Ishikawa (cell line): ENCODE measurements at regions not wholly inside any gene's neighbourhood (a gene's known extent, or its start where the extent isn't known, plus 50 kb on each side); places are given as distances from the start of the nearest gene placed in this dataset.
A peak's percentile ranks its signal among the peaks of the same experiment; 100 is the strongest.

Experiments
- CEBPB ChIP-seq: IDR thresholded peaks from 2 replicates; pipeline ENCODE4 v1.6.1; 2012
- CREB1 ChIP-seq: IDR thresholded peaks from 2 replicates; pipeline ENCODE4 v1.6.1; 2012; ENCODE audit warnings: low read depth
- EGR1 ChIP-seq: IDR thresholded peaks from 2 replicates; pipeline ENCODE4 v1.6.1; 2012
- EP300 ChIP-seq: IDR thresholded peaks from 2 replicates; pipeline ENCODE4 v1.6.1; 2012; ENCODE audit warnings: borderline replicate concordance
- FOXM1 ChIP-seq: IDR thresholded peaks from 2 replicates; pipeline ENCODE4 v1.6.1; 2012; ENCODE audit warnings: low read depth, borderline replicate concordance
- MAX ChIP-seq: IDR thresholded peaks from 2 replicates; pipeline ENCODE4 v1.6.1; 2012
- NFIC ChIP-seq: IDR thresholded peaks from 2 replicates; pipeline ENCODE4 v1.6.1; 2012
- RAD21 ChIP-seq: IDR thresholded peaks from 2 replicates; pipeline ENCODE4 v1.6.1; 2012; ENCODE audit warnings: low read depth
- REST ChIP-seq: IDR thresholded peaks from 2 replicates; pipeline ENCODE4 v1.6.1; 2012; ENCODE audit warnings: low read depth, mild to moderate bottlenecking
- TAF1 ChIP-seq: IDR thresholded peaks from 2 replicates; pipeline ENCODE4 v1.6.1; 2012; ENCODE audit warnings: low read depth, mild to moderate bottlenecking
- TCF12 ChIP-seq: IDR thresholded peaks from 2 replicates; pipeline ENCODE4 v1.6.1; 2012; ENCODE audit warnings: low read depth
- TEAD4 ChIP-seq: IDR thresholded peaks from 2 replicates; pipeline ENCODE4 v1.6.1; 2012
- USF1 ChIP-seq: IDR thresholded peaks from 2 replicates; pipeline ENCODE4 v1.6.1; 2012
- YY1 ChIP-seq: IDR thresholded peaks from 2 replicates; pipeline ENCODE4 v1.6.1; 2012; ENCODE audit warnings: low read depth
- ZBTB7A ChIP-seq: IDR thresholded peaks from 2 replicates; pipeline ENCODE4 v1.6.1; 2012; ENCODE audit warnings: low read depth

GRCh38 chrX:96502507-96502906, 182.1 kb upstream of the DIAPH2 start:
- TF ChIP-seq ZBTB7A, result no peak
- no peak for TF ChIP-seq CEBPB
- no peak for TF ChIP-seq MAX
- no peak for TF ChIP-seq REST
- TF ChIP-seq USF1, result no peak
- TF ChIP-seq EP300, result no peak
- TF ChIP-seq YY1, result no peak
- TF ChIP-seq FOXM1, result no peak
- no peak for TF ChIP-seq NFIC
- no peak for TF ChIP-seq TEAD4

DNA sequence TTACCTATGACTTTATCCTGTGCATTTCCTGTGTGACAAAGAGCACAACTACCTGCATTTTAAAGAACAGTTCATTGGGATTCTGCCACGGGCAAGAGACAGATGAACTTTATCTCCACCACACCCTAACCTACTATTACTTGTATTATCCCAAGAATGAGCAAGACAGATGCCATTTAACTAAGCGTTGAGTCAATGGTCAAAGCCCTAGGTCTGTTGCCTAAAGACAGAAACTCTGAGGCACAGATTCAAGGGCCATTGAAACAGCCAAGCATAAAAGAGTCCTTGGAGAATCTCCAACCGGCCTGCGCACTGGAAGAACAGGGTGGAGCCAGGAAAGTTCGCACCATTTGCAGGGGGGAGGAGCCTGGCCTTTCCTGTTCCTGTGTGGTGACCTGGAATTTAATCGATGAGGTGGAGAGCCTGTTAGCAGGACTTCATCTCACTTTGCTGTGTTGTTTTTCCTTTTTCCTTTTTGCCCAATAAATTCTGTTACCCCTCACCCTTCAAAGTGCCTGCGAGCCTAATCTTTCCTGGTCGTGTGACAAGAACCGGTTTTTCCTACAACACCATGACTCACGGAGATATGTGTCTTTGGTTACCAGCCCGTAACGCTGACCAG, 146.4 kb upstream of the DIAPH2 start:
- TF ChIP-seq YY1 (no peak), EGR1 (no peak)

DNA sequence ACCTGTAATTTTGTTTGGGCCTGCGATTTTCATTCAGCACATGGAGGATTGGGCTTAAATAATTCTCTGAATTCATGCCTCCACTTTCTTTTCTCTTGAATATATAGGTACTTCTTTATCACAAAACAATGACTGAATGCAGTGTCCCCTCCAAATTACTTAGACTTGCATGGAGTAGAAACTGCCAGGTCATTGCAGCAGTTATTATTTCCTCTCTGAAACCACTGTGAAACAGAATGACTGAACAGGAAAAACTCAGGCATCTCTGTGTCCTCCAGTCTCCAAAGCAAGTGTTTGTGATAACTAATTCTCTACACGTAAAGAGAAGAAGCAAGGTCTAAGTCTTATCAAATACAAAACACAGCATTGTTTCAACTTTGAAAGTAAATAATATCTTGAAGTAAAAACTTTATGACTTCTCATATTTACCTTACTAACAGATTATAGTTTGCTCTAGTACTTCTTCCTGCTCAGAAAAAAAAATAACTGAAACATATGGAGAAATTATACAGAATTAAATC, 144.5 kb upstream of the DIAPH2 start:
- no peak for TF ChIP-seq REST
- no peak for TF ChIP-seq TAF1
- TF ChIP-seq CEBPB, result no peak
- TF ChIP-seq TEAD4, result no peak
- TF ChIP-seq NFIC, result no peak
- no peak for TF ChIP-seq RAD21
- no peak for TF ChIP-seq CREB1
- TF ChIP-seq ZBTB7A, result no peak

GRCh38 chrX:96546281-96546680, 138.4 kb upstream of the DIAPH2 start:
- peak; percentile 24; the same call in 1 of the 2 replicates for TF ChIP-seq RAD21

- TF ChIP-seq MAX (no peak), CREB1 (no peak), CEBPB (peak; percentile 56), FOXM1 (no peak)
Measured at GRCh38 chrX:96551322-96551872, 133.2 kb upstream of the DIAPH2 start.

GRCh38 chrX:96556886-96557285, 127.8 kb upstream of the DIAPH2 start:
- TF ChIP-seq TEAD4, result no peak

DNA sequence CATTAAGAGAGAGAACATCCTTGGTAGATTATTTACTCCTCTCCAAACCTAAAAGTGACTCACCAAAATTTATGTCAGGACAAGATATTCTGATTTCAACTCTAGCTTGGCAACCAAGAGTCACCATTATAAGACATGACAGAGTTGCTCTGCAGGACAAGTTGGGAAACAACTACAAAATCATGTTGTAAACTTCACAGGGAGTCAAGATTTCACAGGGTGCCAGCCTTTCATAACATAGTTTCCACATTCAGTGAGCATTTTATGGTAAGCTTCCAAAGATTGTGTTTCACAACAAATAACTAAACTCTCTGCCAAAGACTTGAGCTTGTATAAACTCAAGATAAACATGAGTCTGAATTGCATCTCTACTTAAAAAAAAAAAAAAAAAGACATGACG, 121.0 kb upstream of the DIAPH2 start:
- TF ChIP-seq TAF1 (no peak), USF1 (no peak), REST (no peak), YY1 (no peak), MAX (no peak), TEAD4 (no peak), EGR1 (no peak), CREB1 (no peak), TCF12 (no peak), NFIC (no peak), FOXM1 (no peak), CEBPB (no peak), EP300 (no peak), RAD21 (no peak), ZBTB7A (no peak)
